HepG2 (cell line): ENCODE measurements at regions not wholly inside any gene's neighbourhood (a gene's known extent, or its start where the extent isn't known, plus 50 kb on each side); places are given as distances from the start of the nearest gene placed in this dataset.

Source experiments
- ATAC-seq: fragments of 200-7000 bp; cut with Tn5 transposase; 3 replicates; pipeline ENCODE4 v1.9.1; 2020; ENCODE audit warnings: mild to moderate bottlenecking, moderate library complexity
- BruUV-seq: library from RNA; stranded (reverse); fragments of 400-500 nt; replicated peaks from 2 replicates; lab custom pipeline; 2021; lab: Mats Ljungman, UMichigan
- CTCF ChIA-PET: fragments of 300-600 bp; formaldehyde crosslinking; extraction: SDS; loops from one replicate; lab custom pipeline; 2021; ENCODE audit warnings: low total read pairs, inconsistent platforms, low intra/inter-chr PET ratio; lab: Yijun Ruan, JAX
- POLR2A ChIA-PET: fragments of 350-600 bp; sonication (Branson Sonifier 250); formaldehyde crosslinking; loops from one replicate; lab custom pipeline; 2020; ENCODE audit warnings: antibody characterized with exemption, inconsistent platforms; lab: Yijun Ruan, JAX
- DNase-seq: peaks from one replicate; pipeline ENCODE4 v3.0.0-alpha.2; 2015; ENCODE audit warnings: low spot score
- FAIRE-seq: peaks from 3 replicates; lab custom pipeline; 2011; peaks lifted over from hg19 to GRCh38; lab: Jason Lieb, UNC
- H2AFZ ChIP-seq: one replicate; pipeline ENCODE4 v1.6.1; 2011; ENCODE audit warnings: low read length, inconsistent platforms
- H3K27ac ChIP-seq: fragments of 300-600 bp; 3 replicates; pipeline ENCODE4 v1.8.0; 2011; ENCODE audit warnings: mixed run types, mild to moderate bottlenecking, mixed read lengths, low read length, inconsistent platforms; ENCODE audit not compliant: insufficient read depth; ENCODE audit errors: extremely low read length
- H3K27me3 ChIP-seq, 2 experiments: fragments of 200-600 bp in 1 of 2; 2 replicates in 1 of 2; 3 replicates in 1 of 2; pipeline versions ENCODE4 v1.6.0 to v1.8.0; 2011; ENCODE audit warnings: low read length in 2 of 2, mild to moderate bottlenecking in 2 of 2, moderate library complexity in 2 of 2, inconsistent platforms in 1 of 2; ENCODE audit not compliant: insufficient read depth in 2 of 2, control insufficient read depth in 1 of 2
- H3K36me3 ChIP-seq, 2 experiments: fragments of 200-600 bp in 1 of 2; replicated peaks in 1 of 2; 2 replicates in 1 of 2; 3 replicates in 1 of 2; pipeline versions ENCODE4 v1.5.1 to v1.8.0; 2011; ENCODE audit warnings: low read length in 2 of 2, inconsistent platforms in 1 of 2; ENCODE audit not compliant: insufficient read depth in 2 of 2, control insufficient read depth in 1 of 2
- H3K4me1 ChIP-seq: 2 replicates; pipeline ENCODE4 v1.5.1; 2012; ENCODE audit warnings: low read length, inconsistent platforms; ENCODE audit not compliant: insufficient read depth
- H3K4me2 ChIP-seq: 2 replicates; pipeline ENCODE4 v1.6.0; 2011; ENCODE audit warnings: low read depth, low read length, inconsistent platforms
- H3K4me3 ChIP-seq, 3 experiments: fragments of 200-600 bp in 1 of 3; sonication (generic), shearing (Covaris generic) in 1 of 3; replicated peaks in 1 of 3; 2 replicates each; pipeline ENCODE4 v1.5.1; 2011 to 2016; ENCODE audit warnings: low read length in 3 of 3, inconsistent platforms in 2 of 3, low read depth in 2 of 3, mild to moderate bottlenecking in 2 of 3, control low read depth in 1 of 3, mixed read lengths in 1 of 3; ENCODE audit not compliant: insufficient read depth in 1 of 3
- H3K79me2 ChIP-seq: one replicate; pipeline ENCODE4 v1.6.1; 2011; ENCODE audit warnings: low read length, inconsistent platforms; ENCODE audit not compliant: insufficient read depth
- H3K9ac ChIP-seq: 2 replicates; pipeline ENCODE4 v1.6.0; 2011; ENCODE audit warnings: mild to moderate bottlenecking, low read depth, low read length, inconsistent platforms; ENCODE audit not compliant: insufficient read depth
- H3K9me3 ChIP-seq: 2 replicates; pipeline ENCODE4 v1.5.1; 2012; ENCODE audit warnings: mild to moderate bottlenecking, low read length
- H4K20me1 ChIP-seq: 2 replicates; pipeline ENCODE4 v1.6.0; 2011; ENCODE audit warnings: inconsistent platforms, mild to moderate bottlenecking, low read length, moderate library complexity; ENCODE audit not compliant: insufficient read depth
- CEBPG ChIP-seq: IDR thresholded peaks from 2 replicates; pipeline ENCODE4 v1.6.1; 2016
- EZH2 ChIP-seq: conservative IDR thresholded peaks from 2 replicates; pipeline ENCODE4 v1.6.1; 2012; ENCODE audit warnings: mild to moderate bottlenecking, low read depth, low read length, moderate library complexity
- HMG20B ChIP-seq: conservative IDR thresholded peaks from 2 replicates; pipeline ENCODE4 v1.6.1; 2016; ENCODE audit warnings: missing genetic modification reagents, missing compliant biosample characterization
- KLF12 ChIP-seq: sonication (generic); formaldehyde crosslinking; IDR thresholded peaks from 2 replicates; pipeline ENCODE4 v1.4.0; 2020; ENCODE audit warnings: missing genetic modification reagents, borderline replicate concordance
- MNT ChIP-seq: fragments of 450-650 bp; IDR thresholded peaks from 2 replicates; pipeline ENCODE4 v1.6.1; 2016
- MXD1 ChIP-seq: sonication (generic); formaldehyde crosslinking; IDR thresholded peaks from 2 replicates; pipeline ENCODE4 v1.4.0; 2020; ENCODE audit warnings: mild to moderate bottlenecking, missing genetic modification reagents
- NFAT5 ChIP-seq: sonication (generic); formaldehyde crosslinking; IDR thresholded peaks from 2 replicates; pipeline ENCODE4 v1.4.0; 2020; ENCODE audit warnings: missing genetic modification reagents
- POLR2AphosphoS2 ChIP-seq: IDR thresholded peaks from 2 replicates; pipeline ENCODE4 v1.6.1; 2011; ENCODE audit warnings: low read depth, low read length, improper control_type of control experiment
- ZNF326 ChIP-seq: sonication (generic); formaldehyde crosslinking; IDR thresholded peaks from 2 replicates; pipeline ENCODE4 v1.4.0; 2020; ENCODE audit warnings: missing genetic modification reagents, borderline replicate concordance
- ZNF441 ChIP-seq: sonication (generic); formaldehyde crosslinking; IDR thresholded peaks from 2 replicates; pipeline ENCODE4 v1.7.0; 2021; ENCODE audit warnings: missing genetic modification reagents, borderline replicate concordance
- ZNF550 ChIP-seq: sonication (generic); formaldehyde crosslinking; IDR thresholded peaks from 2 replicates; pipeline ENCODE4 v1.4.0; 2020; ENCODE audit warnings: mild to moderate bottlenecking, missing genetic modification reagents, borderline replicate concordance
- WGBS: methylation state at CpG from one replicate; pipeline ENCODE4 v1.1.6; 2017; ENCODE audit warnings: low lambda C conversion rate; 5-methylcytosine and 5-hydroxymethylcytosine counted together
- in situ Hi-C: cut with HindIII; loops from 2 replicates; pipeline ENCODE4 v1.10.0; 2017; ENCODE audit warnings: low pct_unique_long_range_greater_than_20kb; ENCODE audit not compliant: extremely low pct_ligation_motif_present
- intact Hi-C: fragments of 100-400 bp; cut with micrococcal nuclease; formaldehyde crosslinking; loops from one replicate; pipeline ENCODE4 v1.10.0; 2022; ENCODE audit not compliant: unreplicated experiment

DNA sequence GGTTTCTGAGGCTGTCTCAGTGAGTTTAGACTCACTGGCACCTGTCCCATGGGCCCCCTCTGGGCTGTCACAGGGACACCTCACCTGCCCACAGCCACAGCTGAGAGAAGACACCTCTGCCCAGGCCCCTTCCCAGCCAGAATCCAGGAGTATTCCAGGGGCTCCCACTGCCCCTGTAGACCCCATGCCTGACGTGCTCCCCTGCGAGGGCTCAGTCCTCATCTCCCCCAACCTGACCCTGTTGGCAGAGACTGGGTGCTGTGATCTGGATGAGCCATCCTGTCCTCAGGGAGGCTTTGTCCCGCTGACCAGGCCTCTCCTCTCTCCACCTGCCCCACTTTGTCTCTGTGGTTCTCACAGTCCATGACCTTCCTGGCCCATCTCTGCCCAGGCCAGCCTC lies 89.4 kb downstream of the DHRS2 start:
- no peaks in the 10 kb centered on the region for H3K9me3 ChIP-seq
- no peak overlapping the region for H3K9ac ChIP-seq
- no peak for TF ChIP-seq EZH2
- no peak for TF ChIP-seq POLR2AphosphoS2
- no peak for TF ChIP-seq ZNF326 (CRISPR knock-in tag)
- TF ChIP-seq HMG20B, result no peak
- TF ChIP-seq MXD1 (CRISPR knock-in tag), result no peak
- no peak for TF ChIP-seq CEBPG (CRISPR knock-in tag)
- no peak for TF ChIP-seq ZNF550 (CRISPR knock-in tag)
- no peak for TF ChIP-seq ZNF441
- TF ChIP-seq KLF12 (CRISPR knock-in tag), result no peak
- TF ChIP-seq MNT, result no peak
- no peak for TF ChIP-seq NFAT5 (CRISPR knock-in tag)
- peaks cover 0 to 8% of the 10 kb centered on the region in 2 experiments; a peak in 1 of 5 replicates for H3K27me3 ChIP-seq
- no peaks in the 10 kb centered on the region for H4K20me1 ChIP-seq
- ChIA-PET POLR2A (no interaction called here), CTCF (interaction anchor here (1.4 kb wide), 1 partner anchor 228 kb away, joined by 3 read pairs; the partner anchor contains the start of gene DHRS4)
- WGBS, result 15% methylated on average over 3 of the region's 3 CpGs
- no TSS peak for BruUV-seq
- intact Hi-C loops, result loop anchor here (10.0 kb wide), 1 partner anchor 309 kb away; no protein-coding TSS in a partner anchor
- no peak overlapping the region for H3K4me3 ChIP-seq
- no peak overlapping the region for H2AFZ ChIP-seq
- no peak for DNase-seq
- in situ Hi-C loops, result loop anchor here (5.0 kb wide), 1 partner anchor 187 kb away; no protein-coding TSS in a partner anchor
- no peaks in the 10 kb centered on the region for H3K79me2 ChIP-seq
- no peak overlapping the region for H3K4me2 ChIP-seq
- FAIRE-seq, result no peak
- H3K36me3 ChIP-seq, result no peaks in the 10 kb centered on the region
- ATAC-seq, result no peak
- H3K4me1 ChIP-seq, result peaks cover 5% of the 10 kb centered on the region
- no peak overlapping the region for H3K27ac ChIP-seq
